ENCODE measurements at regions not wholly inside any gene's neighbourhood (a gene's known extent, or its start where the extent isn't known, plus 50 kb on each side); places are given as distances from the start of the nearest gene placed in this dataset.

DNA sequence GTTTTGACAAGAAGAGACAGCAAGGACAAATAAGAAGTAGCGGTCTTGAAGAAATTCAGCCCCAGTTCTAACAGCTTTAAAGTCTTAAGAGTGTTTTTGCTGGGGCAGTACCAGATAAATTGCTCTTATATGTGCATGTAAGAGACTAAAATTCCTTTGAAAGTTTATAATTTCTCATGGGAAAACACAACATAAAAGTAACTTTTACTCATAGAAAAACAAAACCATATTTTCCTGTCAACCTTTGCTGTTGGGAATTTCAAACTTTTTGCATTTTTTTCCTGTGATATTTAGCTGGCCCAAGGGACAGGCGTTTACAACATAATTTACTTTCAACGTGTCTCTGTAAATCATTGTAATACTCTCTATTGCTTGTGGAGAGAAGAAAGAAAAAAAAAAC is 767.8 kb upstream of the ZEB2 start:
- intact Hi-C loops (cut with micrococcal nuclease; ENCODE audit: unreplicated experiment): no loop called here
- Histone ChIP-seq H3K4me3 (ENCODE audit: low read depth, low read length, poor library complexity, severe bottlenecking) (no peak overlapping the region), H3K27ac (ENCODE audit: low read depth, low read length, poor library complexity, severe bottlenecking) (no peak overlapping the region), H3K27me3 (replicated peaks; ENCODE audit: insufficient read depth, low read depth, low read length, poor library complexity) (no peaks in the 10 kb centered on the region), H3K36me3 (ENCODE audit: insufficient read depth, low read length, poor library complexity, severe bottlenecking) (no peaks in the 10 kb centered on the region), H3K4me1 (ENCODE audit: insufficient read depth, low read length, poor library complexity, severe bottlenecking) (peaks cover 7% of the 10 kb centered on the region), H3K9me3 (ENCODE audit: low read depth, low read length, poor library complexity, severe bottlenecking) (no peaks in the 10 kb centered on the region)
- POLR2A ChIA-PET (ENCODE audit: low non-redundant PET): no interaction called here
- TF ChIP-seq, protein P1, sequence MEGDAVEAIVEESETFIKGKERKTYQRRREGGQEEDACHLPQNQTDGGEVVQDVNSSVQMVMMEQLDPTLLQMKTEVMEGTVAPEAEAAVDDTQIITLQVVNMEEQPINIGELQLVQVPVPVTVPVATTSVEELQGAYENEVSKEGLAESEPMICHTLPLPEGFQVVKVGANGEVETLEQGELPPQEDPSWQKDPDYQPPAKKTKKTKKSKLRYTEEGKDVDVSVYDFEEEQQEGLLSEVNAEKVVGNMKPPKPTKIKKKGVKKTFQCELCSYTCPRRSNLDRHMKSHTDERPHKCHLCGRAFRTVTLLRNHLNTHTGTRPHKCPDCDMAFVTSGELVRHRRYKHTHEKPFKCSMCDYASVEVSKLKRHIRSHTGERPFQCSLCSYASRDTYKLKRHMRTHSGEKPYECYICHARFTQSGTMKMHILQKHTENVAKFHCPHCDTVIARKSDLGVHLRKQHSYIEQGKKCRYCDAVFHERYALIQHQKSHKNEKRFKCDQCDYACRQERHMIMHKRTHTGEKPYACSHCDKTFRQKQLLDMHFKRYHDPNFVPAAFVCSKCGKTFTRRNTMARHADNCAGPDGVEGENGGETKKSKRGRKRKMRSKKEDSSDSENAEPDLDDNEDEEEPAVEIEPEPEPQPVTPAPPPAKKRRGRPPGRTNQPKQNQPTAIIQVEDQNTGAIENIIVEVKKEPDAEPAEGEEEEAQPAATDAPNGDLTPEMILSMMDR (conservative IDR thresholded peaks at IDR 0.05; ENCODE audit: low read depth, low read length): no peak
- no peak for TF ChIP-seq EZH2 (IDR thresholded peaks at IDR 0.05; ENCODE audit: borderline replicate concordance, low read depth, low read length, poor library complexity, severe bottlenecking)
- no peak for DNase-seq (ENCODE audit: low spot score)
- no TSS peak for BruUV-seq (replicated peaks)
- CTCF ChIA-PET: no interaction called here

DNA sequence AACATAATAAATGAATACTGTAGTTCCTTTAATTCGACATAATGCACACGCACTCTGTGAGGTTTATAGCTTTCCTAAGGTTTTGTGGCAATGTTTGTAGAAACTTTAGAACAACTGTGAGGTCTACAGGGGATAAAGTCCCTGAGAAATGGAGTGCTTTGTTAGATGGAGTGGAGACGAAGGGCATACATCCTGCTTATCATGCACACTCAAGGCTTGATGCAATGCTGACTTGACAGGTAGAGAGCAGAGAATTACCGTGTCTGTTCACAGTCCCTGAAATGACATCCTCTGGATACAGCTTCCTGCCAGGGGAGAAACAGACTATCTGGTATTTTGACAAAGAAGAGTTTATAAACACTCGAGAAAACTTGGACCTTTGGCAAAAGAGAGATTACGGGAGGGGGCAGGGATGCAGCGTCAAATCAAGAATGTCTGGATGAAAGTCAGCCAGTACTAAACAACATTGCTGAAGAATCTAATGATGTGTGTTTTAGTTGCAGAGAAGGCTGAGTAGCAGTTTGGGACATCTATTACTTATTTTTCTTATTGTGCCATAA is 766.9 kb upstream of the ZEB2 start:
- BruUV-seq (replicated peaks): no TSS peak
- ChIA-PET CTCF (no interaction called here), POLR2A (ENCODE audit: low non-redundant PET) (no interaction called here)
- no peak overlapping the region for H3K27ac ChIP-seq (ENCODE audit: low read depth, low read length, poor library complexity, severe bottlenecking)
- TF ChIP-seq, protein P1 (conservative IDR thresholded peaks at IDR 0.05; ENCODE audit: low read depth, low read length): no peak
- no peak for TF ChIP-seq EZH2 (IDR thresholded peaks at IDR 0.05; ENCODE audit: borderline replicate concordance, low read depth, low read length, poor library complexity, severe bottlenecking)
- intact Hi-C loops (cut with micrococcal nuclease; ENCODE audit: unreplicated experiment): no loop called here
- H3K27me3 ChIP-seq (replicated peaks; ENCODE audit: insufficient read depth, low read depth, low read length, poor library complexity): no peaks in the 10 kb centered on the region
- H3K9me3 ChIP-seq (ENCODE audit: low read depth, low read length, poor library complexity, severe bottlenecking): no peaks in the 10 kb centered on the region
- no peak overlapping the region for H3K4me3 ChIP-seq (ENCODE audit: low read depth, low read length, poor library complexity, severe bottlenecking)
- H3K4me1 ChIP-seq (ENCODE audit: insufficient read depth, low read length, poor library complexity, severe bottlenecking): peaks cover 8% of the 10 kb centered on the region
- no peak for DNase-seq (ENCODE audit: low spot score)
- H3K36me3 ChIP-seq (ENCODE audit: insufficient read depth, low read length, poor library complexity, severe bottlenecking): no peaks in the 10 kb centered on the region

DNA sequence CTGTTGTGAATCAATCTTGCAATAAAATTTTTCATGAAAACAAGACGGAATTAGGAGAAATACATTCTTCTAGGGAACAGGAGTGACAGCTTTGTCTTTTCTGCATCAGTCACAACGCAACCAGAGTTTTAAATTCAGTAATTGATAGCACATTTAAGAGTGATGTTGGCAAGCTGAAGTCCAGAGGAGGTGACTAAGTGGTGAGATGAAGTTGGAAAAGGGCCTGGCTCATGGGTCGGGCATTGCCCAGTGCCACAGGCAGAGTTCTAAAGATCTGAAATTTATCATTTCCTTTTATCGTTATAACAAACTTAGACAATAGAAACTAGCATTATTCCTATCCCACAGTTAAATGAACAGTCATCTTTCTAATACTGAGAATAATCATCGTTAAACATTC is 764.6 kb upstream of the ZEB2 start:
- intact Hi-C loops (cut with micrococcal nuclease; ENCODE audit: unreplicated experiment): no loop called here
- Histone ChIP-seq H3K36me3 (ENCODE audit: insufficient read depth, low read length, poor library complexity, severe bottlenecking) (no peaks in the 10 kb centered on the region), H3K4me1 (ENCODE audit: insufficient read depth, low read length, poor library complexity, severe bottlenecking) (peaks cover 8% of the 10 kb centered on the region), H3K9me3 (ENCODE audit: low read depth, low read length, poor library complexity, severe bottlenecking) (no peaks in the 10 kb centered on the region), H3K27me3 (replicated peaks; ENCODE audit: insufficient read depth, low read depth, low read length, poor library complexity) (no peaks in the 10 kb centered on the region), H3K4me3 (ENCODE audit: low read depth, low read length, poor library complexity, severe bottlenecking) (no peak overlapping the region), H3K27ac (ENCODE audit: low read depth, low read length, poor library complexity, severe bottlenecking) (no peak overlapping the region)
- CTCF ChIA-PET: no interaction called here
- TF ChIP-seq, protein P1 (conservative IDR thresholded peaks at IDR 0.05; ENCODE audit: low read depth, low read length): no peak
- no peak for TF ChIP-seq EZH2 (IDR thresholded peaks at IDR 0.05; ENCODE audit: borderline replicate concordance, low read depth, low read length, poor library complexity, severe bottlenecking)
- POLR2A ChIA-PET (ENCODE audit: low non-redundant PET): no interaction called here
- no peak for DNase-seq (ENCODE audit: low spot score)
- no TSS peak for BruUV-seq (replicated peaks)
